ENCODE measurements at regions not wholly inside any gene's neighbourhood (a gene's known extent, or its start where the extent isn't known, plus 50 kb on each side); places are given as distances from the start of the nearest gene placed in this dataset.

DNA sequence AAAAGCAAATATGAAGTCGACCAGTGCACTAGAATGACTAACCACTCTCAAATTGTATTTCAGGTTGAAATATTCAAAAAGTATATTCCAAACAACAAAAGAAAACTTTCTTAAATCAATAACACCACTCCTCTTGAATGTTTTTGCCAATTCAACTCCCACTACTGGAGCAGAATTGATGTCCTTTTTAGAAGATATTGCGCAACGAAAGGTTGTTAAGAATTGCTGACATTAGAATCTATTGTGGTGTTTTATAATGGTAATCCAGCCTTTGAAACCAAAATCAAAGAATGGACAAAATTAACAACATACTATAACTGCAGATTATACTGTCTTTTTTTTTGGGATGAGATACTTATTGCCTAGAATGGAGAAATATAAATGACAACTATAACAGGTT lies 331.3 kb downstream of the GRXCR1 start:
- H3K4me3 ChIP-seq (ENCODE audit: low read depth, low read length): no peak overlapping the region
- no peak for DNase-seq (ENCODE audit: low read depth)
- no peak for TF ChIP-seq CTCF (conservative IDR thresholded peaks at IDR 0.05; ENCODE audit: low read depth, low read length)

GRCh38 chr4:43224559-43224958 lies 332.0 kb downstream of the GRXCR1 start:
- TF ChIP-seq CTCF (conservative IDR thresholded peaks at IDR 0.05; ENCODE audit: low read depth, low read length): no peak
- DNase-seq (ENCODE audit: low read depth): no peak
- no peak overlapping the region for H3K4me3 ChIP-seq (ENCODE audit: low read depth, low read length)

DNA sequence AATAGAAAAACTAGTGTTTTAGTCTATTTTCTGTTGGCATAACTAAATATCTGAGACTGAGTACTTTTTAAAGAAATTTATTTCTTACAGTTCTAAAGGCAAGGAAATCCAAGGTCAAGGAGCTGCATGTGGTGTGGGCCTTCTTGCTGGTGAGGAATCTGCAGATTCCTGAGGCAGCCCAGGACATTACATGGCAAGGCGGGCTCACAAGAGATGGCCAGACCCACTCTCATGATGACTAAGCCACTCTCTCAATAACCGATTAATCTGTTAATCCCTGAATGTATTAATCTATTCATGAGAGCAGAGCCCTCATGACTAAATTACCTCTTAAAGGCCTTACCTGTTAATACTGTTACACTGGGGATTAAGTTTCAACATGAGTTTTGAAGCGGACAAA lies 340.8 kb downstream of the GRXCR1 start:
- TF ChIP-seq CTCF (conservative IDR thresholded peaks at IDR 0.05; ENCODE audit: low read depth, low read length): no peak
- no peak for DNase-seq (ENCODE audit: low read depth)
- H3K4me3 ChIP-seq (ENCODE audit: low read depth, low read length): no peak overlapping the region

GRCh38 chr4:43234626-43235415 lies 342.3 kb downstream of the GRXCR1 start:
- DNase-seq (ENCODE audit: low read depth): no peak
- H3K4me3 ChIP-seq (ENCODE audit: low read depth, low read length): no peak overlapping the region
- no peak for TF ChIP-seq CTCF (conservative IDR thresholded peaks at IDR 0.05; ENCODE audit: low read depth, low read length)

- no peak for DNase-seq (ENCODE audit: low read depth)
- H3K4me3 ChIP-seq (ENCODE audit: low read depth, low read length): no peak overlapping the region
- TF ChIP-seq CTCF (conservative IDR thresholded peaks at IDR 0.05; ENCODE audit: low read depth, low read length): no peak
Measured at GRCh38 chr4:43238008-43238407, 345.5 kb downstream of the GRXCR1 start.

- no peak for TF ChIP-seq CTCF (conservative IDR thresholded peaks at IDR 0.05; ENCODE audit: low read depth, low read length)
- no peak for DNase-seq (ENCODE audit: low read depth)
Measured at GRCh38 chr4:43238585-43238984, 346.1 kb downstream of the GRXCR1 start.

DNA sequence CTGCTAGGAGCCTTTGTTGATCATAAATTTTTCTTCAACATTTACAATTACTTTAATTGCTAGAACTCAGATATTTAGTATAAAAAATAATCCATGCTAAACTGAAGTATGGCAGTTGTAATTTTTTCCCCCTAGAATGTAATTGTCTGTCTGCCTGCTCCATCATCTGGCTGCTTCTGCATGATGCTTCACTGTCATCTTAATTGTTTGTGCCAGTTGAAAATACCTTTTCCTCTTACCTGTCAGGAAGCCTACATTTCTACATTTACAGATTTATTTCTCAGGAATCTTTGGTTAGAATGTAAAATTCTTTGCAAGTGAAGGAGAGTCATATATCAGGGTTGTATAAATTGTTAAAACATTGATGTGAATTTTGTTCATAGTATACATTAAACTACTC lies 348.6 kb downstream of the GRXCR1 start:
- H3K4me3 ChIP-seq (ENCODE audit: low read depth, low read length): no peak overlapping the region
- TF ChIP-seq CTCF (conservative IDR thresholded peaks at IDR 0.05; ENCODE audit: low read depth, low read length): no peak
- DNase-seq (ENCODE audit: low read depth): no peak

More at GRCh38 chr4:43238585-43238984, 346.1 kb downstream of the GRXCR1 start:
- H3K4me3 ChIP-seq (ENCODE audit: low read depth, low read length): no peak overlapping the region

All from epithelial cell of proximal tubule (primary cell).